SK-N-SH (cell line): ENCODE measurements at regions not wholly inside any gene's neighbourhood (a gene's known extent, or its start where the extent isn't known, plus 50 kb on each side); places are given as distances from the start of the nearest gene placed in this dataset.

Experiments
- CTCF ChIA-PET: fragments of 300-600, 350-600 bp; formaldehyde crosslinking; extraction: SDS; loops from one replicate; lab custom pipeline; 2021; lab: Yijun Ruan, JAX
- POLR2A ChIA-PET: fragments of 350-600 bp; sonication (Branson Sonifier 250); formaldehyde crosslinking; extraction: SDS; loops from one replicate; lab custom pipeline; 2020; ENCODE audit warnings: antibody characterized with exemption, inconsistent platforms; lab: Yijun Ruan, JAX
- DNase-seq: peaks from one replicate; pipeline ENCODE4 v3.0.0; 2012
- H2AFZ ChIP-seq: fragments of 200-600 bp; sonication (generic); 2 replicates; pipeline ENCODE4 v1.8.1; 2016; ENCODE audit warnings: antibody characterized with exemption, mild to moderate bottlenecking, low read depth
- H3F3A ChIP-seq: fragments of 200-600 bp; sonication (generic); replicated peaks from 2 replicates; pipeline ENCODE3; 2016; ENCODE audit warnings: antibody characterized with exemption, mild to moderate bottlenecking; ENCODE audit not compliant: insufficient read depth
- H3K27ac ChIP-seq, 2 experiments: fragments of 200-500 bp in 1 of 2; fragments of 200-600 bp in 1 of 2; sonication (Bioruptor generic) in 1 of 2; sonication (generic), shearing (Covaris generic) in 1 of 2; 2 replicates each; pipeline versions ENCODE4 v1.5.1 to v1.6.1; 2014 to 2016; ENCODE audit warnings: low read depth in 2 of 2, inconsistent platforms in 1 of 2, low read length in 1 of 2, mild to moderate bottlenecking in 1 of 2, mixed read lengths in 1 of 2
- H3K27me3 ChIP-seq: fragments of 200-600 bp; sonication (generic), shearing (Covaris generic); 2 replicates; pipeline ENCODE4 v1.6.1; 2016; ENCODE audit warnings: mixed run types; ENCODE audit not compliant: insufficient read depth
- H3K36me3 ChIP-seq, 2 experiments: fragments of 200-500 bp in 1 of 2; fragments of 200-600 bp in 1 of 2; sonication (Bioruptor generic) in 1 of 2; sonication (generic) in 1 of 2; replicated peaks in 1 of 2; 2 replicates each; pipeline versions ENCODE3 to v1.5.1; 2014 to 2016; ENCODE audit warnings: low read length in 1 of 2, mild to moderate bottlenecking in 1 of 2; ENCODE audit not compliant: insufficient read depth in 2 of 2, control insufficient read depth in 1 of 2
- H3K4me1 ChIP-seq, 2 experiments: fragments of 200-500 bp in 1 of 2; fragments of 200-600 bp in 1 of 2; sonication (Bioruptor generic) in 1 of 2; sonication (generic), shearing (Covaris generic) in 1 of 2; 2 replicates each; pipeline versions ENCODE4 v1.5.1 to v1.6.1; 2014 to 2016; ENCODE audit warnings: low read depth in 1 of 2, low read length in 1 of 2, mixed run types in 1 of 2; ENCODE audit not compliant: insufficient read depth in 2 of 2, control insufficient read depth in 1 of 2
- H3K4me2 ChIP-seq: fragments of 200-600 bp; sonication (generic), shearing (Covaris generic); 2 replicates; pipeline ENCODE4 v1.6.1; 2017; ENCODE audit warnings: mixed run types
- H3K4me3 ChIP-seq, 2 experiments: fragments of 200-500 bp in 1 of 2; fragments of 200-600 bp in 1 of 2; sonication (Bioruptor generic) in 1 of 2; sonication (generic), shearing (Covaris generic) in 1 of 2; 2 replicates each; pipeline versions ENCODE4 v1.5.1 to v1.8.1; 2014 to 2016; ENCODE audit warnings: low read depth in 2 of 2, inconsistent platforms in 1 of 2, low read length in 1 of 2, mild to moderate bottlenecking in 1 of 2, mixed read lengths in 1 of 2, moderate library complexity in 1 of 2
- H3K79me2 ChIP-seq: fragments of 200-600 bp; sonication (generic); 2 replicates; pipeline ENCODE4 v1.8.1; 2017; ENCODE audit warnings: mild to moderate bottlenecking; ENCODE audit not compliant: insufficient read depth
- H3K9ac ChIP-seq: fragments of 200-600 bp; sonication (generic); 2 replicates; pipeline ENCODE4 v1.6.1; 2017; ENCODE audit warnings: mixed run types
- H3K9me2 ChIP-seq: fragments of 200-600 bp; sonication (generic); 2 replicates; pipeline ENCODE4 v1.6.1; 2017; ENCODE audit warnings: mixed run types
- H3K9me3 ChIP-seq: fragments of 200-600 bp; sonication (generic); 2 replicates; pipeline ENCODE4 v1.6.1; 2017; ENCODE audit warnings: mixed run types, mild to moderate bottlenecking, moderate library complexity
- H4K20me1 ChIP-seq: fragments of 200-600 bp; sonication (generic); 2 replicates; pipeline ENCODE4 v1.6.1; 2017; ENCODE audit warnings: mild to moderate bottlenecking, mixed run types; ENCODE audit not compliant: insufficient read depth
- CHD2 ChIP-seq: fragments of 150-350 bp; IDR thresholded peaks from 2 replicates; pipeline ENCODE4 v1.6.1; 2018; ENCODE audit warnings: low read length; ENCODE audit not compliant: partially characterized antibody
- EP300 ChIP-seq, 2 experiments: IDR thresholded peaks; 2 replicates each; pipeline versions ENCODE4 v1.4.0 to v1.6.1; 2012; ENCODE audit warnings: borderline replicate concordance in 1 of 2, low read depth in 1 of 2, low read length in 1 of 2
- EZH2phosphoT487 ChIP-seq: fragments of 200-600 bp; sonication (generic); IDR thresholded peaks from 2 replicates; pipeline ENCODE4 v1.6.1; 2017; ENCODE audit warnings: low read depth, mixed run types, mild to moderate bottlenecking, antibody characterized with exemption, moderate library complexity, borderline replicate concordance
- FOSL2 ChIP-seq: IDR thresholded peaks from 2 replicates; pipeline ENCODE4 v1.4.0; 2012; ENCODE audit warnings: low read depth, mild to moderate bottlenecking, moderate library complexity, borderline replicate concordance
- FOXJ3 ChIP-seq: sonication (generic); formaldehyde crosslinking; IDR thresholded peaks from 2 replicates; pipeline ENCODE4 v1.5.1; 2020; ENCODE audit warnings: mild to moderate bottlenecking, missing genetic modification reagents
- FOXM1 ChIP-seq: IDR thresholded peaks from 2 replicates; pipeline ENCODE4 v1.4.0; 2012; ENCODE audit warnings: low read depth, mild to moderate bottlenecking
- GATA2 ChIP-seq: sonication (generic); formaldehyde crosslinking; IDR thresholded peaks from 2 replicates; pipeline ENCODE4 v1.5.0; 2020; ENCODE audit warnings: mild to moderate bottlenecking, missing genetic modification reagents
- MEF2A ChIP-seq: IDR thresholded peaks from 2 replicates; pipeline ENCODE4 v1.4.0; 2012; ENCODE audit warnings: low read depth, borderline replicate concordance
- MXI1 ChIP-seq: IDR thresholded peaks from 2 replicates; pipeline ENCODE4 v1.6.1; 2012; ENCODE audit warnings: mild to moderate bottlenecking, low read depth, low read length, improper control_type of control experiment
- NRF1 ChIP-seq: IDR thresholded peaks from 2 replicates; pipeline ENCODE4 v1.6.1; 2012; ENCODE audit warnings: low read depth, mild to moderate bottlenecking, low read length
- POLR2AphosphoS5 ChIP-seq: IDR thresholded peaks from 2 replicates; pipeline ENCODE4 v1.6.1; 2012; ENCODE audit warnings: low read depth, low read length
- RAD21 ChIP-seq: IDR thresholded peaks from 2 replicates; pipeline ENCODE4 v1.6.1; 2012; ENCODE audit warnings: mild to moderate bottlenecking, low read length
- RCOR1 ChIP-seq: fragments of 150-350 bp; IDR thresholded peaks from 2 replicates; pipeline ENCODE4 v1.6.1; 2017; ENCODE audit warnings: antibody characterized with exemption, low read length
- RFX5 ChIP-seq: IDR thresholded peaks from 2 replicates; pipeline ENCODE4 v1.6.1; 2012; ENCODE audit warnings: mild to moderate bottlenecking, improper control_type of control experiment, low read length
- SMC3 ChIP-seq: IDR thresholded peaks from 2 replicates; pipeline ENCODE4 v1.6.1; 2012; ENCODE audit warnings: low read depth, low read length, improper control_type of control experiment
- TAF1 ChIP-seq: IDR thresholded peaks from 2 replicates; pipeline ENCODE4 v1.6.1; 2012; ENCODE audit warnings: low read depth, mild to moderate bottlenecking, low read length, moderate library complexity, borderline replicate concordance
- TCF12 ChIP-seq: IDR thresholded peaks from 2 replicates; pipeline ENCODE4 v1.4.0; 2012
- TEAD4 ChIP-seq: IDR thresholded peaks from 2 replicates; pipeline ENCODE4 v1.4.0; 2012; ENCODE audit warnings: mild to moderate bottlenecking, borderline replicate concordance; ENCODE audit not compliant: insufficient read depth
- USF2 ChIP-seq: fragments of 150-350 bp; IDR thresholded peaks from 2 replicates; pipeline ENCODE4 v1.6.1; 2017; ENCODE audit warnings: antibody characterized with exemption, low read length, low read depth, borderline replicate concordance
- YY1 ChIP-seq: IDR thresholded peaks from 2 replicates; pipeline ENCODE4 v1.4.0; 2012; ENCODE audit warnings: low read depth, mild to moderate bottlenecking
- WGBS: methylation state at CpG from one replicate; pipeline ENCODE4 v1.1.6; 2017; ENCODE audit warnings: low lambda C conversion rate; 5-methylcytosine and 5-hydroxymethylcytosine counted together
- TF ChIP-seq, protein P1 (sequence below): IDR thresholded peaks from 2 replicates; pipeline ENCODE4 v1.4.0; 2012; ENCODE audit warnings: low read depth
- TF ChIP-seq, protein P2 (sequence below): fragments of 150-350 bp; IDR thresholded peaks from 2 replicates; pipeline ENCODE4 v1.6.1; 2016; ENCODE audit warnings: mild to moderate bottlenecking, low read depth, low read length
- TF ChIP-seq, protein P3 (sequence below): fragments of 200-600 bp; sonication (generic); IDR thresholded peaks from 2 replicates; pipeline ENCODE4 v1.6.1; 2017; ENCODE audit warnings: antibody characterized with exemption, mild to moderate bottlenecking, moderate library complexity

DNA sequence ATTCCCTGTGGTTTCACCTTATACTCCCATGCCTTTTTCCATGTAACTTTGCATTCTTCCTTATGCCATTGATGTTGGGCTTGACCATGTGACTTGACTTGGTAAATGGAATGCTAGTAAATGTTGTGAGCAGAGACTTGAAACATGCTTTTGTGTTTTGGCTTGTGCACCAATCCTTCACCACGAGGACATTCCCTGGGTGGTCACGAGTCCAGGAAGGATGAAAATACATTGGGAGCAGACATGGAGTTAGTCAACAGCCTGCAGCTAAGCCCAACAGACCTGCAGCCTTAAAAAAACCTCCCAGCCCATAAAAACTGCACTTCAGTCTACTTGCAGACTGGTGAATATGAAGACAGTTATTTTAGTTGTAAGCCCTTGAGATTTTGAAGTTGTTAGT is 116.5 kb upstream of the SPATS2L start (continued):
- TF ChIP-seq USF2: no peak
- TF ChIP-seq, protein P1, sequence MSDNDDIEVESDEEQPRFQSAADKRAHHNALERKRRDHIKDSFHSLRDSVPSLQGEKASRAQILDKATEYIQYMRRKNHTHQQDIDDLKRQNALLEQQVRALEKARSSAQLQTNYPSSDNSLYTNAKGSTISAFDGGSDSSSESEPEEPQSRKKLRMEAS: no peak
- TF ChIP-seq, protein P2, sequence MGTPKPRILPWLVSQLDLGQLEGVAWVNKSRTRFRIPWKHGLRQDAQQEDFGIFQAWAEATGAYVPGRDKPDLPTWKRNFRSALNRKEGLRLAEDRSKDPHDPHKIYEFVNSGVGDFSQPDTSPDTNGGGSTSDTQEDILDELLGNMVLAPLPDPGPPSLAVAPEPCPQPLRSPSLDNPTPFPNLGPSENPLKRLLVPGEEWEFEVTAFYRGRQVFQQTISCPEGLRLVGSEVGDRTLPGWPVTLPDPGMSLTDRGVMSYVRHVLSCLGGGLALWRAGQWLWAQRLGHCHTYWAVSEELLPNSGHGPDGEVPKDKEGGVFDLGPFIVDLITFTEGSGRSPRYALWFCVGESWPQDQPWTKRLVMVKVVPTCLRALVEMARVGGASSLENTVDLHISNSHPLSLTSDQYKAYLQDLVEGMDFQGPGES: no peak
- no peak for TF ChIP-seq MXI1
- no peak for TF ChIP-seq CHD2
- TF ChIP-seq NRF1: no peak
- no peak for TF ChIP-seq RAD21
- no peak for TF ChIP-seq SMC3
- no peak for TF ChIP-seq POLR2AphosphoS5
- no peak for TF ChIP-seq FOXM1
- TF ChIP-seq EP300 (IDR thresholded peaks at IDR 0.05; ENCODE audit: borderline replicate concordance in 1 of 2, low read depth in 1 of 2, low read length in 1 of 2): no peak
- no peak for TF ChIP-seq TCF12
- TF ChIP-seq, protein P3, sequence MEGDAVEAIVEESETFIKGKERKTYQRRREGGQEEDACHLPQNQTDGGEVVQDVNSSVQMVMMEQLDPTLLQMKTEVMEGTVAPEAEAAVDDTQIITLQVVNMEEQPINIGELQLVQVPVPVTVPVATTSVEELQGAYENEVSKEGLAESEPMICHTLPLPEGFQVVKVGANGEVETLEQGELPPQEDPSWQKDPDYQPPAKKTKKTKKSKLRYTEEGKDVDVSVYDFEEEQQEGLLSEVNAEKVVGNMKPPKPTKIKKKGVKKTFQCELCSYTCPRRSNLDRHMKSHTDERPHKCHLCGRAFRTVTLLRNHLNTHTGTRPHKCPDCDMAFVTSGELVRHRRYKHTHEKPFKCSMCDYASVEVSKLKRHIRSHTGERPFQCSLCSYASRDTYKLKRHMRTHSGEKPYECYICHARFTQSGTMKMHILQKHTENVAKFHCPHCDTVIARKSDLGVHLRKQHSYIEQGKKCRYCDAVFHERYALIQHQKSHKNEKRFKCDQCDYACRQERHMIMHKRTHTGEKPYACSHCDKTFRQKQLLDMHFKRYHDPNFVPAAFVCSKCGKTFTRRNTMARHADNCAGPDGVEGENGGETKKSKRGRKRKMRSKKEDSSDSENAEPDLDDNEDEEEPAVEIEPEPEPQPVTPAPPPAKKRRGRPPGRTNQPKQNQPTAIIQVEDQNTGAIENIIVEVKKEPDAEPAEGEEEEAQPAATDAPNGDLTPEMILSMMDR: no peak

- Histone ChIP-seq H3K36me3 (no peaks in the 10 kb centered on the region), H3K27me3 (no peaks in the 10 kb centered on the region), H3K9me3 (no peaks in the 10 kb centered on the region), H3K9ac (no peak overlapping the region), H3K27ac (peak overlapping the region in 1 of 2 experiments; percentile 76; a peak in 2 of 4 replicates), H2AFZ (no peak overlapping the region), H3K4me2 (no peak overlapping the region), H4K20me1 (no peaks in the 10 kb centered on the region), H3K4me3 (no peak overlapping the region), H3K9me2 (no peaks in the 10 kb centered on the region), H3F3A (no peaks in the 10 kb centered on the region), H3K4me1 (peaks cover 0 to 8% of the 10 kb centered on the region in 2 experiments; a peak in 2 of 4 replicates), H3K79me2 (no peaks in the 10 kb centered on the region)
- TF ChIP-seq EP300 (IDR thresholded peaks at IDR 0.05; ENCODE audit: borderline replicate concordance in 1 of 2, low read depth in 1 of 2, low read length in 1 of 2) (peak in 1 of 2 experiments; percentile 54; a peak in 2 of 4 replicates), GATA2 (peak; percentile 81), EZH2phosphoT487 (no peak), YY1 (no peak), TEAD4 (no peak), RFX5 (no peak), TAF1 (no peak), RAD21 (peak; percentile 3; the same call in 1 of the 2 replicates), FOXM1 (no peak), FOXJ3 (peak; percentile 71), SMC3 (no peak), FOSL2 (no peak), RCOR1 (peak; percentile 52; the same call in 1 of the 2 replicates), MEF2A (no peak)
- POLR2A ChIA-PET: no interaction called here
- 30% methylated on average over 3 of the region's 3 CpGs for WGBS
- CTCF ChIA-PET: interaction anchor here (3.0 kb wide), 1 partner anchor 12 kb away, joined by 13 read pairs; no protein-coding TSS in a partner anchor
- peak; percentile 41 for DNase-seq
Observed at GRCh38 chr2:200193331-200193730, 113.2 kb upstream of the SPATS2L start.
